Tibial nerve (tissue), 4 donors: ENCODE measurements at regions not wholly inside any gene's neighbourhood (a gene's known extent, or its start where the extent isn't known, plus 50 kb on each side); places are given as distances from the start of the nearest gene placed in this dataset.

Experiments
- DNase-seq, 2 donors: peaks; one replicate each; pipeline ENCODE4 v3.0.0-alpha.2; 2019; ENCODE audit warnings: low spot score in 2 of 2
- H3K27ac ChIP-seq, 4 donors: fragments of 200-600 bp; sonication (generic) in 3 of 4; one replicate each; pipeline ENCODE4 v1.5.1; 2017 to 2019; ENCODE audit warnings: mild to moderate bottlenecking in 1 of 4
- H3K27me3 ChIP-seq, 2 donors: fragments of 200-600 bp; sonication (generic) in 1 of 2; one replicate each; pipeline versions ENCODE4 v1.5.1 to v1.6.0; 2017 to 2019
- H3K36me3 ChIP-seq, 3 donors: fragments of 200-600 bp; sonication (generic); one replicate each; pipeline ENCODE4 v1.5.1; 2018 to 2019
- H3K4me1 ChIP-seq, 4 donors: fragments of 200-600 bp; sonication (generic) in 3 of 4; one replicate each; pipeline ENCODE4 v1.5.1; 2017 to 2019
- H3K4me3 ChIP-seq, 4 donors: fragments of 200-600 bp; sonication (generic) in 3 of 4; one replicate each; pipeline ENCODE4 v1.5.1; 2017 to 2019; ENCODE audit warnings: mild to moderate bottlenecking in 1 of 4, moderate library complexity in 1 of 4
- H3K9me3 ChIP-seq, 4 donors: fragments of 200-600 bp; sonication (generic) in 3 of 4; one replicate each; pipeline ENCODE4 v1.5.1; 2017 to 2019
- CTCF ChIP-seq, 5 experiments: fragments of 200-600 bp in 3 of 5; fragments of 450-650 bp in 2 of 5; sonication (generic) in 3 of 5; IDR thresholded peaks; one replicate each; pipeline ENCODE4 v1.5.1; 2016 to 2019; ENCODE audit warnings: antibody characterized with exemption in 5 of 5, mild to moderate bottlenecking in 3 of 5, moderate library complexity in 2 of 5
- EP300 ChIP-seq, 2 donors: sonication (generic); formaldehyde crosslinking; IDR thresholded peaks; one replicate each; pipeline ENCODE4 v1.6.1; 2017; ENCODE audit warnings: antibody characterized with exemption in 2 of 2, mild to moderate bottlenecking in 1 of 2
- POLR2A ChIP-seq, 2 donors: fragments of 450-650 bp; IDR thresholded peaks; one replicate each; pipeline ENCODE4 v1.6.1; 2017; ENCODE audit warnings: antibody characterized with exemption in 2 of 2, mild to moderate bottlenecking in 2 of 2, moderate library complexity in 2 of 2
- WGBS, 2 donors: methylation state at CpG; one replicate each; pipeline ENCODE4 v1.1.5; 2018; 5-methylcytosine and 5-hydroxymethylcytosine counted together

- no peaks in the 10 kb centered on the region for H3K27me3 ChIP-seq
- H3K4me3 ChIP-seq = no peak overlapping the region
- DNase-seq = no peak
- no peaks in the 10 kb centered on the region for H3K9me3 ChIP-seq
- H3K36me3 ChIP-seq = no peaks in the 10 kb centered on the region
- 61 to 67% methylated on average over 7 of the region's 7 CpGs for WGBS, 2 donors
- no peak overlapping the region for H3K27ac ChIP-seq
- TF ChIP-seq POLR2A (IDR thresholded peaks at IDR 0.05) (no peak), CTCF (IDR thresholded peaks at IDR 0.05) (no peak), EP300 (IDR thresholded peaks at IDR 0.05) (no peak)
- H3K4me1 ChIP-seq = no peaks in the 10 kb centered on the region
Measured at GRCh38 chr2:228956701-228957474, 314.2 kb downstream of the PID1 start.

- Histone ChIP-seq H3K36me3 (no peaks in the 10 kb centered on the region), H3K9me3 (no peaks in the 10 kb centered on the region), H3K4me1 (no peaks in the 10 kb centered on the region), H3K4me3 (no peak overlapping the region), H3K27me3 (no peaks in the 10 kb centered on the region), H3K27ac (no peak overlapping the region)
- TF ChIP-seq EP300 (IDR thresholded peaks at IDR 0.05) (no peak), POLR2A (IDR thresholded peaks at IDR 0.05) (no peak), CTCF (IDR thresholded peaks at IDR 0.05) (no peak)
- DNase-seq = no peak
Measured at GRCh38 chr2:228949831-228950230, 321.3 kb downstream of the PID1 start.

GRCh38 chr2:228945710-228946109 is 325.4 kb downstream of the PID1 start:
- no peak for DNase-seq
- Histone ChIP-seq H3K4me3 (no peak overlapping the region), H3K36me3 (no peaks in the 10 kb centered on the region), H3K4me1 (no peaks in the 10 kb centered on the region), H3K9me3 (no peaks in the 10 kb centered on the region), H3K27ac (no peak overlapping the region), H3K27me3 (no peaks in the 10 kb centered on the region)
- TF ChIP-seq POLR2A (IDR thresholded peaks at IDR 0.05) = no peak
- no peak for TF ChIP-seq CTCF (IDR thresholded peaks at IDR 0.05)
- TF ChIP-seq EP300 (IDR thresholded peaks at IDR 0.05) = no peak
- WGBS, 2 donors = 45 to 66% methylated on average over 1 of the region's 1 CpG

- Histone ChIP-seq H3K4me3 (no peak overlapping the region), H3K4me1 (no peaks in the 10 kb centered on the region), H3K36me3 (no peaks in the 10 kb centered on the region), H3K27me3 (no peaks in the 10 kb centered on the region), H3K27ac (no peak overlapping the region), H3K9me3 (no peaks in the 10 kb centered on the region)
- DNase-seq = no peak
- 85 to 91% methylated on average over 2 of the region's 2 CpGs for WGBS, 2 donors
- TF ChIP-seq POLR2A (IDR thresholded peaks at IDR 0.05) (no peak), CTCF (IDR thresholded peaks at IDR 0.05) (no peak), EP300 (IDR thresholded peaks at IDR 0.05) (no peak)
Measured at GRCh38 chr2:228942856-228943255, 328.2 kb downstream of the PID1 start.

- Histone ChIP-seq H3K4me1 (no peaks in the 10 kb centered on the region), H3K36me3 (no peaks in the 10 kb centered on the region), H3K27ac (no peak overlapping the region), H3K4me3 (no peak overlapping the region), H3K9me3 (peaks cover 0 to 16% (median 3%) of the 10 kb centered on the region in 4 donors), H3K27me3 (no peaks in the 10 kb centered on the region)
- TF ChIP-seq CTCF (IDR thresholded peaks at IDR 0.05) (no peak), EP300 (IDR thresholded peaks at IDR 0.05) (no peak), POLR2A (IDR thresholded peaks at IDR 0.05) (no peak)
- WGBS, 2 donors = 49 to 55% methylated on average over 2 of the region's 2 CpGs
- DNase-seq = no peak
Measured at GRCh38 chr2:228938629-228939028, 332.5 kb downstream of the PID1 start.
